ENCODE measurements at regions not wholly inside any gene's neighbourhood (a gene's known extent, or its start where the extent isn't known, plus 50 kb on each side); places are given as distances from the start of the nearest gene placed in this dataset.

GRCh38 chr1:222189218-222189617 is 358.7 kb downstream of the HHIPL2 start (continued):
- TF ChIP-seq POU5F1 (IDR thresholded peaks at IDR 0.05; ENCODE audit: low read depth, low read length) (no peak), RNF2 (IDR thresholded peaks at IDR 0.05; ENCODE audit: borderline replicate concordance, low read depth, low read length, missing control alignments, poor library complexity, severe bottlenecking) (no peak), CBX8 (IDR thresholded peaks at IDR 0.05; ENCODE audit: borderline replicate concordance, low read depth, low read length) (no peak)

Data from H1 (cell line).